ENCODE measurements at regions not wholly inside any gene's neighbourhood (a gene's known extent, or its start where the extent isn't known, plus 50 kb on each side); places are given as distances from the start of the nearest gene placed in this dataset.

DNA sequence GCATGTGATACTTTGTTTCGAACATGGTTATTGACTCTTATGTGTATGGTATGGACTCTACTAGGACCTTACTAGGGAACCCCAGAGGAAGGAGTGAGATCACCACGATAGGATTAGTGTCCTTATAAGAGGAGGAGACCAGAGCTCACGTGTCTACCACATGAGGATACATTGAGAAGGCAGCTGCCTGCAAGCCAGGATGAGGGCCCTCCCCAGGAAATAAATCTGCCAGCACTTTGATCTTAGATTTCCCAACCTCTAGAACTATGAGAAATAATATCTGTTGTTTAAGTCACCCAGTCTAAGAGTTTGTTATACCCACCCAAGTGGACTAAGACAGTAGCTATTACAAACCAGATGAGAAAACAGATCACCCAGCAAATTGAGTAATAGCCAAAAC, 559.3 kb upstream of the USP24 start:
- no peak for TF ChIP-seq CTCF (IDR thresholded peaks at IDR 0.05)
- no peak for TF ChIP-seq POLR2A (IDR thresholded peaks at IDR 0.05)

All from lower leg skin (tissue), 3 donors.